ENCODE measurements at regions not wholly inside any gene's neighbourhood (a gene's known extent, or its start where the extent isn't known, plus 50 kb on each side); places are given as distances from the start of the nearest gene placed in this dataset.
"Not testable (repeated sequence)": the region's sequence is repeated elsewhere in the genome, so short reads cannot be mapped to it uniquely, and the experiment has no call there.

- no peak overlapping the region for H3K4me2 ChIP-seq (ENCODE audit: low read length)
- H3K36me3 ChIP-seq (replicated peaks; ENCODE audit: low read depth, low read length): no peaks in the 10 kb centered on the region
- H4K20me1 ChIP-seq (ENCODE audit: insufficient read depth, low read length): no peaks in the 10 kb centered on the region
- no peak overlapping the region for H3K4me3 ChIP-seq (ENCODE audit: low read length)
- TF ChIP-seq CTCF (IDR thresholded peaks at IDR 0.05; ENCODE audit: low read depth, low read length) (no peak), EZH2phosphoT487 (IDR thresholded peaks at IDR 0.05; ENCODE audit: low read depth) (no peak)
- H3K79me2 ChIP-seq (ENCODE audit: low read length): no peaks in the 10 kb centered on the region
- H3K4me1 ChIP-seq (ENCODE audit: low read length): no peaks in the 10 kb centered on the region
- no peak overlapping the region for H2AFZ ChIP-seq (ENCODE audit: low read depth, low read length)
- H3K9ac ChIP-seq (ENCODE audit: low read length): no peak overlapping the region
- H3K9me3 ChIP-seq (ENCODE audit: insufficient read depth, low read length): no peaks in the 10 kb centered on the region
- H3K27me3 ChIP-seq (ENCODE audit: low read depth, low read length): peaks cover 2% of the 10 kb centered on the region; the same call in 1 of the 2 replicates
- H3K27ac ChIP-seq (ENCODE audit: low read length): no peak overlapping the region
Measured at GRCh38 chr2:15693926-15694588, 102.4 kb downstream of the DDX1 start.

DNA sequence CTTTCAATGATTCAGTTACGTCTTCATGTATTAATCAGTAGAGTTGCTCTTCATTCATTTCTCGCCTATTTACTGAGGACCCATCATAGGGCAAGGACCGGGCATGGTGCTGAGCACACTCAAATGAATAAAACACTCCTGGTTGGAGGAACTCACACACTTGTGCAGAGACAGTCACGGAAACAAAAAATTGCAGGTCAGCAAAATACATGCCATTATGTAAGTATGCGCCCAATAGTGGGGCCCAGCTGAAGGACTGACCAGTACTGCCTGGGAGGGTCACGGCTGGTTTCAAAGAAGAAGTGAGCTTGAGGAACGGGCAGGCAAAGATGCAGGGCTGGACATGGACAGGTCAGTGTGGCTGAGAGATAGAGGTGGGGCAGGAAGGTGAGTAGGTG lies 102.9 kb downstream of the DDX1 start:
- TF ChIP-seq EZH2phosphoT487 (IDR thresholded peaks at IDR 0.05; ENCODE audit: low read depth): no peak
- TF ChIP-seq CTCF (IDR thresholded peaks at IDR 0.05; ENCODE audit: low read depth, low read length): no peak
- H3K36me3 ChIP-seq (replicated peaks; ENCODE audit: low read depth, low read length): no peaks in the 10 kb centered on the region
- H2AFZ ChIP-seq (ENCODE audit: low read depth, low read length): no peak overlapping the region
- H3K9ac ChIP-seq (ENCODE audit: low read length): no peak overlapping the region
- no peak overlapping the region for H3K27ac ChIP-seq (ENCODE audit: low read length)
- H3K4me1 ChIP-seq (ENCODE audit: low read length): no peaks in the 10 kb centered on the region
- no peaks in the 10 kb centered on the region for H4K20me1 ChIP-seq (ENCODE audit: insufficient read depth, low read length)
- H3K27me3 ChIP-seq (ENCODE audit: low read depth, low read length): no peaks in the 10 kb centered on the region; the same call in 1 of the 2 replicates
- H3K4me2 ChIP-seq (ENCODE audit: low read length): no peak overlapping the region
- no peaks in the 10 kb centered on the region for H3K79me2 ChIP-seq (ENCODE audit: low read length)
- no peaks in the 10 kb centered on the region for H3K9me3 ChIP-seq (ENCODE audit: insufficient read depth, low read length)
- no peak overlapping the region for H3K4me3 ChIP-seq (ENCODE audit: low read length)

DNA sequence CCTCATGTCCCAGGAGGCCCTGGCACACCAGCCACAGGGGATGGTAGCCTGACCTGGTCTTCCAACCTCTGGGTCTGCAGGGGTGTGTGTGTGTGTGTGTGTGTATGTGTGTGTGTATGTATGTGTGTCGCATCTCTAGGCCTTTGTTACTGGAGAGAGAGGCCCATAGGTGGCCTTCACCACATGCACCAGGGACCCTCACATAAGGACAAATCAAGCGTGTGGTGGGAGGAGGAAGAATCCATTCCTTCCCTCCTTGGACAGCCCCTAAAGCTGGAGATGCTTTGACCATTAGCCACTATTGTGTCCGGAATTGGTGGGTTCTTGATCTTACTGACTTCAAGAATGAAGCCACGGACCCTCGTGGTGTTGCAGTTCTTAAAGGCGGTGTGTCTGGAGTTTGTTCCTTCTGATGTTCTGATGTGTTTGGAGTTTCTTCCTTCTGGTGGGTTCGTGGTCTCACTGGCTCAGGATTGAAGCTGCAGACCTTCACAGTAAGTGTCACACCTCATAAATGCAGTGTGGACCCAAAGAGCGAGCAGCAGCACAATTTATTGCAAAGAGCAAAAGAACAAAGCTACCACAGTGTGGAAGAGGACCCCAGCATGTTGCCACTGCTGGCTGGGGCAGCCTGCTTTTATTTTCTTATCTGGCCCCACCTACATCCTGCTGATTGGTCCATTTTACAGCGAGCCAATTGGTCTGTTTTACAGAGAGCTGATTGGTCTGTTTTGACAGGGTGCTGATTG lies 104.1 kb downstream of the DDX1 start:
- Histone ChIP-seq H3K36me3 (replicated peaks; ENCODE audit: low read depth, low read length) (no peaks in the 10 kb centered on the region), H4K20me1 (ENCODE audit: insufficient read depth, low read length) (no peaks in the 10 kb centered on the region), H3K9me3 (ENCODE audit: insufficient read depth, low read length) (no peaks in the 10 kb centered on the region), H3K4me1 (ENCODE audit: low read length) (no peaks in the 10 kb centered on the region), H3K27ac (ENCODE audit: low read length) (no peak overlapping the region), H2AFZ (ENCODE audit: low read depth, low read length) (no peak overlapping the region), H3K4me3 (ENCODE audit: low read length) (no peak overlapping the region), H3K79me2 (ENCODE audit: low read length) (no peaks in the 10 kb centered on the region), H3K9ac (ENCODE audit: low read length) (no peak overlapping the region), H3K27me3 (ENCODE audit: low read depth, low read length) (no peaks in the 10 kb centered on the region), H3K4me2 (ENCODE audit: low read length) (no peak overlapping the region)
- TF ChIP-seq EZH2phosphoT487 (IDR thresholded peaks at IDR 0.05; ENCODE audit: low read depth) (no peak), CTCF (IDR thresholded peaks at IDR 0.05; ENCODE audit: low read depth, low read length) (no peak)

GRCh38 chr2:15696606-15697170 lies 105.0 kb downstream of the DDX1 start:
- H3K4me2 ChIP-seq (ENCODE audit: low read length); H3K4me3 ChIP-seq (ENCODE audit: low read length); H2AFZ ChIP-seq (ENCODE audit: low read depth, low read length); H3K36me3 ChIP-seq (replicated peaks; ENCODE audit: low read depth, low read length); H3K27me3 ChIP-seq (ENCODE audit: low read depth, low read length); H3K27ac ChIP-seq (ENCODE audit: low read length); H3K4me1 ChIP-seq (ENCODE audit: low read length); H3K9me3 ChIP-seq (ENCODE audit: insufficient read depth, low read length); H4K20me1 ChIP-seq (ENCODE audit: insufficient read depth, low read length); H3K9ac ChIP-seq (ENCODE audit: low read length); H3K79me2 ChIP-seq (ENCODE audit: low read length): not testable (repeated sequence)

Measured in OCI-LY3 (cell line).